ENCODE measurements at regions not wholly inside any gene's neighbourhood (a gene's known extent, or its start where the extent isn't known, plus 50 kb on each side); places are given as distances from the start of the nearest gene placed in this dataset.

- Histone ChIP-seq H3K9ac (ENCODE audit: low read length) (no peak overlapping the region), H3K4me2 (ENCODE audit: low read length) (no peak overlapping the region), H3K79me2 (replicated peaks; ENCODE audit: insufficient read depth, low read length) (no peaks in the 10 kb centered on the region), H3K27ac (ENCODE audit: low read length) (no peak overlapping the region), H3F3A (ENCODE audit: insufficient read depth, low read length, poor library complexity, severe bottlenecking) (no peaks in the 10 kb centered on the region), H3K27me3 (ENCODE audit: insufficient read depth, low read depth, low read length) (no peaks in the 10 kb centered on the region), H3K36me3 (ENCODE audit: insufficient read depth, low read length) (no peaks in the 10 kb centered on the region), H3K9me2 (ENCODE audit: insufficient read depth, low read length) (no peaks in the 10 kb centered on the region), H3K9me3 (ENCODE audit: low read length) (no peaks in the 10 kb centered on the region), H2AFZ (ENCODE audit: low read depth, low read length) (no peak overlapping the region), H3K4me3 (ENCODE audit: low read length) (no peak overlapping the region), H4K20me1 (ENCODE audit: insufficient read depth) (no peaks in the 10 kb centered on the region)
- TF ChIP-seq EP300 (conservative IDR thresholded peaks at IDR 0.05; ENCODE audit: poor library complexity, severe bottlenecking) (no peak), RAD21 (conservative IDR thresholded peaks at IDR 0.05) (no peak), MXI1 (conservative IDR thresholded peaks at IDR 0.05; ENCODE audit: poor library complexity, severe bottlenecking) (no peak), EZH2 (IDR thresholded peaks at IDR 0.05; ENCODE audit: borderline replicate concordance, insufficient read depth, low read length, poor library complexity, severe bottlenecking) (no peak), REST (IDR thresholded peaks at IDR 0.05; ENCODE audit: borderline replicate concordance) (no peak), TAF1 (IDR thresholded peaks at IDR 0.05; ENCODE audit: low read depth) (no peak), POLR2AphosphoS5 (IDR thresholded peaks at IDR 0.05) (no peak), CTCF (IDR thresholded peaks at IDR 0.05; ENCODE audit: poor library complexity, severe bottlenecking) (no peak), SMC3 (conservative IDR thresholded peaks at IDR 0.05; ENCODE audit: poor library complexity) (no peak)
Observed at GRCh38 chr3:95626107-95626506, 1188.3 kb upstream of the EPHA6 start.

- Histone ChIP-seq H3K4me2 (ENCODE audit: low read length) (no peak overlapping the region), H3K27ac (ENCODE audit: low read length) (no peak overlapping the region), H3K9ac (ENCODE audit: low read length) (no peak overlapping the region), H3K9me2 (ENCODE audit: insufficient read depth, low read length) (no peaks in the 10 kb centered on the region), H3K79me2 (replicated peaks; ENCODE audit: insufficient read depth, low read length) (no peaks in the 10 kb centered on the region), H4K20me1 (ENCODE audit: insufficient read depth) (no peaks in the 10 kb centered on the region), H2AFZ (ENCODE audit: low read depth, low read length) (no peak overlapping the region), H3K9me3 (ENCODE audit: low read length) (no peaks in the 10 kb centered on the region), H3K27me3 (ENCODE audit: insufficient read depth, low read depth, low read length) (no peaks in the 10 kb centered on the region), H3K36me3 (ENCODE audit: insufficient read depth, low read length) (no peaks in the 10 kb centered on the region), H3K4me3 (ENCODE audit: low read length) (no peak overlapping the region), H3F3A (ENCODE audit: insufficient read depth, low read length, poor library complexity, severe bottlenecking) (no peaks in the 10 kb centered on the region)
- TF ChIP-seq RAD21 (conservative IDR thresholded peaks at IDR 0.05) (no peak), SMC3 (conservative IDR thresholded peaks at IDR 0.05; ENCODE audit: poor library complexity) (no peak), TAF1 (IDR thresholded peaks at IDR 0.05; ENCODE audit: low read depth) (no peak), EP300 (conservative IDR thresholded peaks at IDR 0.05; ENCODE audit: poor library complexity, severe bottlenecking) (no peak), REST (IDR thresholded peaks at IDR 0.05; ENCODE audit: borderline replicate concordance) (no peak), POLR2AphosphoS5 (IDR thresholded peaks at IDR 0.05) (no peak), MXI1 (conservative IDR thresholded peaks at IDR 0.05; ENCODE audit: poor library complexity, severe bottlenecking) (no peak), CTCF (IDR thresholded peaks at IDR 0.05; ENCODE audit: poor library complexity, severe bottlenecking) (no peak), EZH2 (IDR thresholded peaks at IDR 0.05; ENCODE audit: borderline replicate concordance, insufficient read depth, low read length, poor library complexity, severe bottlenecking) (no peak)
Observed at GRCh38 chr3:95627293-95627692, 1187.1 kb upstream of the EPHA6 start.
